Calu3 (cell line): ENCODE measurements at regions not wholly inside any gene's neighbourhood (a gene's known extent, or its start where the extent isn't known, plus 50 kb on each side); places are given as distances from the start of the nearest gene placed in this dataset.

Source experiments
- BruUV-seq: library from RNA; stranded (reverse); fragments of 400-500 nt; replicated peaks from 2 replicates; lab custom pipeline; 2021; lab: Mats Ljungman, UMichigan
- CTCF ChIA-PET: fragments of 300-600 bp; sonication (Branson Sonifier 250); formaldehyde crosslinking; loops from one replicate; lab custom pipeline; 2022; ENCODE audit warnings: antibody characterized with exemption; lab: Charles Lee
- DNase-seq: peaks from one replicate; pipeline ENCODE4 v3.0.0; 2022
- H3K27ac Mint-ChIP-seq: one replicate; pipeline ENCODE4 v1.8.0; 2022; ENCODE audit warnings: mixed read lengths; ENCODE audit not compliant: unreplicated experiment
- H3K27me3 Mint-ChIP-seq: one replicate; pipeline ENCODE4 v1.8.0; 2022; ENCODE audit warnings: mixed read lengths; ENCODE audit not compliant: unreplicated experiment
- H3K36me3 Mint-ChIP-seq: one replicate; pipeline ENCODE4 v1.8.0; 2022; ENCODE audit warnings: mild to moderate bottlenecking, moderate library complexity, mixed read lengths; ENCODE audit not compliant: insufficient read depth, unreplicated experiment
- H3K4me1 Mint-ChIP-seq: one replicate; pipeline ENCODE4 v1.8.0; 2022; ENCODE audit warnings: mild to moderate bottlenecking, low read depth, mixed read lengths; ENCODE audit not compliant: unreplicated experiment
- H3K4me3 Mint-ChIP-seq: one replicate; pipeline ENCODE4 v1.8.0; 2022; ENCODE audit warnings: mild to moderate bottlenecking, low read depth, moderate library complexity, mixed read lengths; ENCODE audit not compliant: unreplicated experiment
- H3K9me3 Mint-ChIP-seq: one replicate; pipeline ENCODE4 v1.8.0; 2022; ENCODE audit warnings: low read depth, mixed read lengths; ENCODE audit not compliant: unreplicated experiment
- CTCF ChIP-seq: fragments of 200-600 bp; IDR thresholded peaks from one replicate; pipeline ENCODE4 v1.8.0; 2022; ENCODE audit warnings: antibody characterized with exemption; ENCODE audit not compliant: unreplicated experiment
- intact Hi-C: fragments of 100-400 bp; cut with micrococcal nuclease; formaldehyde crosslinking; loops from one replicate; pipeline ENCODE4 v1.10.0; 2022; ENCODE audit not compliant: unreplicated experiment

DNA sequence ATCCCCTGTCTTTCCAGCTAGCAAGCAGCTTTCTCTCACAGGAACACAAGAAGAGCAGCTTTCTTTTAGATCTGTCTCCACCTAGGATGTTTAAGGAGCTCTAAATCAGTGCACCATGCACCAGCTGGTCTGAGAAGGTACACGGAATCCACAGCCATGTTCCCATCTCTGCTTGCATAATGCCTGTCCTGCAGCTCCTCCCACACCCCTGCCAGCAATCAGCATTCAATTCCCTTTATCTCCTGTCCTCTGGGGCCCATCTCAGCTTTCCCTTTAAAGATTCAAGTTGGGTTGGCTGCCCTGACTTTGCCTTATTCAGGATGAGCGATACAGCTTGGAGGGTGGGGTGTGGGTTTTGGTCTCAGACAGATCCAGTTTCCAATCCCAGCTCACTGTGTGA is 826.3 kb downstream of the BCL11B start:
- no peak for TF ChIP-seq CTCF
- no TSS peak for BruUV-seq
- H3K4me1 Mint-ChIP-seq: no peaks in the 10 kb centered on the region
- H3K27ac Mint-ChIP-seq: no peak overlapping the region
- no peak overlapping the region for H3K4me3 Mint-ChIP-seq
- no peaks in the 10 kb centered on the region for H3K9me3 Mint-ChIP-seq
- CTCF ChIA-PET: no interaction called here
- no peaks in the 10 kb centered on the region for H3K36me3 Mint-ChIP-seq
- DNase-seq: no peak
- intact Hi-C loops: no loop called here
- no peaks in the 10 kb centered on the region for H3K27me3 Mint-ChIP-seq

GRCh38 chr14:98446508-98446907 is 825.5 kb downstream of the BCL11B start:
- H3K36me3 Mint-ChIP-seq: no peaks in the 10 kb centered on the region
- CTCF ChIA-PET: no interaction called here
- H3K4me3 Mint-ChIP-seq: no peak overlapping the region
- H3K4me1 Mint-ChIP-seq: no peaks in the 10 kb centered on the region
- intact Hi-C loops: no loop called here
- no TSS peak for BruUV-seq
- DNase-seq: no peak
- H3K27me3 Mint-ChIP-seq: no peaks in the 10 kb centered on the region
- H3K27ac Mint-ChIP-seq: no peak overlapping the region
- H3K9me3 Mint-ChIP-seq: no peaks in the 10 kb centered on the region
- no peak for TF ChIP-seq CTCF

GRCh38 chr14:98456231-98456630 is 815.8 kb downstream of the BCL11B start:
- intact Hi-C loops: no loop called here
- Mint-ChIP-seq H3K4me1 (no peaks in the 10 kb centered on the region), H3K9me3 (peaks cover 13% of the 10 kb centered on the region), H3K27me3 (no peaks in the 10 kb centered on the region), H3K27ac (no peak overlapping the region), H3K36me3 (no peaks in the 10 kb centered on the region), H3K4me3 (no peak overlapping the region)
- TF ChIP-seq CTCF: no peak
- no peak for DNase-seq
- CTCF ChIA-PET: no interaction called here
- no TSS peak for BruUV-seq

DNA sequence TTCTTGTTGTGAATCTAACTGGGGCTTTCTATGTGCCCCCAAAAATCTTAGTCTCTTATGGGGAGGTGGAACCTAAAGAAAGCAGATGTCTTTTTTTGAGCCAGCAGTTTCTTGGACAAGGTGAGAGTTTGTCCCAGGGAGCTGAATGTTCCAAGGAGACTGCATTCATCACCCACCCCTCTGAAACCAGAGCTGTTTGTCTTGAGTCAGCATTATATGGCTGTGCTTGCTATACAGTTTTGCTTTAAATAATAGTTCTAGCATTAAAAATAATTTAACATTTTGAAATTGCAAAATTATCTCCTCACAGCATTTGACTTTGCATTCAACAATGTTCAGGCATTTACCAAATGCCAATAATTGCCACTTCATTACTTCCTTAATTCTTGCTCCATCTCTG is 813.3 kb downstream of the BCL11B start:
- no peak for TF ChIP-seq CTCF
- DNase-seq: no peak
- Mint-ChIP-seq H3K9me3 (peaks cover 8% of the 10 kb centered on the region), H3K27me3 (no peaks in the 10 kb centered on the region), H3K4me3 (no peak overlapping the region), H3K4me1 (no peaks in the 10 kb centered on the region), H3K36me3 (no peaks in the 10 kb centered on the region), H3K27ac (no peak overlapping the region)
- CTCF ChIA-PET: no interaction called here
- intact Hi-C loops: no loop called here
- BruUV-seq: no TSS peak

GRCh38 chr14:98462908-98463307 is 809.1 kb downstream of the BCL11B start:
- no peaks in the 10 kb centered on the region for H3K27me3 Mint-ChIP-seq
- TF ChIP-seq CTCF: no peak
- H3K27ac Mint-ChIP-seq: no peak overlapping the region
- BruUV-seq: no TSS peak
- peaks cover 8% of the 10 kb centered on the region for H3K9me3 Mint-ChIP-seq
- no peak overlapping the region for H3K4me3 Mint-ChIP-seq
- intact Hi-C loops: no loop called here
- CTCF ChIA-PET: interaction anchor here (0.6 kb wide), 1 partner anchor 318 kb away, joined by 4 read pairs; no protein-coding TSS in a partner anchor
- no peaks in the 10 kb centered on the region for H3K36me3 Mint-ChIP-seq
- H3K4me1 Mint-ChIP-seq: no peaks in the 10 kb centered on the region
- DNase-seq: no peak
